ENCODE measurements at regions not wholly inside any gene's neighbourhood (a gene's known extent, or its start where the extent isn't known, plus 50 kb on each side); places are given as distances from the start of the nearest gene placed in this dataset.

GRCh38 chr13:29922896-29923295 is 72.5 kb upstream of the UBL3 start:
- FAIRE-seq = no peak

GRCh38 chr13:29922281-29922821 is 71.9 kb upstream of the UBL3 start:
- no peak for FAIRE-seq

GRCh38 chr13:29921542-29921941 is 71.1 kb upstream of the UBL3 start:
- no peak for FAIRE-seq

- FAIRE-seq = no peak
Observed at GRCh38 chr13:29920025-29920643, 69.7 kb upstream of the UBL3 start.

GRCh38 chr13:29918845-29919244 is 68.4 kb upstream of the UBL3 start:
- no peak for FAIRE-seq

GRCh38 chr13:29917650-29918049 is 67.2 kb upstream of the UBL3 start:
- no peak for FAIRE-seq

- FAIRE-seq = no peak
Observed at GRCh38 chr13:29914581-29914980, 64.2 kb upstream of the UBL3 start.

GRCh38 chr13:29911781-29912418 is 61.5 kb upstream of the UBL3 start:
- no peak for FAIRE-seq

GRCh38 chr13:29909975-29910674 is 59.7 kb upstream of the UBL3 start:
- no peak for FAIRE-seq

- FAIRE-seq = no peak
Observed at GRCh38 chr13:29909081-29909730, 58.8 kb upstream of the UBL3 start.

- no peak for FAIRE-seq
Observed at GRCh38 chr13:29908416-29909080, 58.1 kb upstream of the UBL3 start.

GRCh38 chr13:29907670-29908069 is 57.3 kb upstream of the UBL3 start:
- FAIRE-seq = no peak

- no peak for FAIRE-seq
Observed at GRCh38 chr13:29906432-29907011, 56.1 kb upstream of the UBL3 start.

- FAIRE-seq = no peak
Observed at GRCh38 chr13:29905845-29906244, 55.4 kb upstream of the UBL3 start.

GRCh38 chr13:29903996-29904395 is 53.6 kb upstream of the UBL3 start:
- no peak for FAIRE-seq

- no peak for FAIRE-seq
Observed at GRCh38 chr13:29903543-29903942, 53.1 kb upstream of the UBL3 start.

GRCh38 chr13:29902632-29903305 is 52.4 kb upstream of the UBL3 start:
- FAIRE-seq = no peak

- FAIRE-seq = peak; percentile 78
Observed at GRCh38 chr13:29901710-29902631, 51.6 kb upstream of the UBL3 start.
